KOPT-K1 (cell line): ENCODE measurements at regions not wholly inside any gene's neighbourhood (a gene's known extent, or its start where the extent isn't known, plus 50 kb on each side); places are given as distances from the start of the nearest gene placed in this dataset.

ENCODE experiments used
- H3K27ac ChIP-seq: fragments of 200-600 bp; sonication (generic); 2 replicates; pipeline ENCODE4 v1.5.1; 2016; ENCODE audit warnings: antibody characterized with exemption, mild to moderate bottlenecking, low read depth, low read length; ENCODE audit not compliant: poor library complexity, severe bottlenecking
- H3K36me3 ChIP-seq: fragments of 200-600 bp; sonication (generic); 2 replicates; pipeline ENCODE4 v1.5.1; 2017; ENCODE audit warnings: antibody characterized with exemption, mild to moderate bottlenecking, low read length, moderate library complexity; ENCODE audit not compliant: insufficient read depth
- H3K9me3 ChIP-seq: fragments of 200-600 bp; sonication (generic); 2 replicates; pipeline ENCODE4 v1.5.1; 2017; ENCODE audit warnings: antibody characterized with exemption, low read length, mild to moderate bottlenecking; ENCODE audit not compliant: insufficient read depth, poor library complexity, severe bottlenecking

DNA sequence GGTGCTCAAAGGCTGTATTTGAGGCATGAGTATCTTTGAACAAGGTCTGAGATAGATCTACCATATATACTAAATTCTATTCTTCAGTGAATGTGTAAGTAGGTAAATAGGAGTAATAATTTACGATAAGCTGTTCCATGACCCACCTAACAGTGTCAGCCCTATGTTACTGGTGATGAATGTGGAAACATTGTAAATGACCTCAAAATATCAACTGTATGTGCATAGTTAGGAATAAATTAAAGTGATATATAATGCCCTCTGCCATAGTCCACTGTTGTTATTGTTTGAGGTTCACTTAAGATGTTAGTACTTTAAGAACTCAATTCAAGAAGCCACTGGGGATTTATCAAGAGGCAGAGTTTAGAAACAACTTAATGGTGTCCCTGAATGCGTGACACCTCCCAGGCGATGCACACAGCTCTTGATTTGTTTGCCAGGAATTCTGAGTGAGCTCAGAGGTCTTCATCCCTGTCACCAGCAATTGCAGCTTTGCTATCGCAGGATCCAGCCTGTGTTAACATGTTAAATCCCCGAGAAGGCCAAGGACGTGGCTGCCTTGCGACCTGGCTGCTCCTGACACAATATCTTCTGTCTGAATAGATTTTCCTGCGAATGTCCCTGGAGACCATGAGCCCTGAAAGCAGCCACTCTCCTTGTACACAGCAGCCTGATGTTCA, 104.9 kb downstream of the KLF6 start:
- no peak overlapping the region for H3K27ac ChIP-seq
- no peaks in the 10 kb centered on the region for H3K9me3 ChIP-seq
- no peaks in the 10 kb centered on the region for H3K36me3 ChIP-seq

- Histone ChIP-seq H3K36me3 (no peaks in the 10 kb centered on the region), H3K27ac (no peak overlapping the region), H3K9me3 (no peaks in the 10 kb centered on the region)
These were observed 106.3 kb downstream of the KLF6 start for GRCh38 chr10:3678629-3679227.

- Histone ChIP-seq H3K27ac (no peak overlapping the region), H3K9me3 (no peaks in the 10 kb centered on the region)
These were observed 108.4 kb downstream of the KLF6 start for GRCh38 chr10:3676564-3676963.

DNA sequence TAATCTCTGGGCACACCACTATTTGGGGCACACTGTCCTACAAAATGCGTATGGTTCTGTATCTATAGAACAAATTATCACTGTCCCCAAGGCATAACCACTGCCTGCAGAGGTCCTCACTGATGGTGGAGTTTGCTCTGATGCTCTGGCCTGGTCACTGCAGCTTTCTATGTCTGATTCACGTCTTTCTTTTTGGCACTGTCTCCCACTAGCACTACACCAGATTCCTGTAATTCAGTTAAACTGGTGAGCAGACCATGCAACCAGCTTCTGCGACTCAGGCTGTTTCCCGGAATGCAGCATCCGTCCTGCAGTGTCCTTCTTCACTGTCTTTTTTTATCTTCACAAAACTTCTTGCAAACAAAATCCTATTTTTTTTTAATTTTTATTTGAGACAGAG, 112.8 kb downstream of the KLF6 start:
- Histone ChIP-seq H3K9me3 (no peaks in the 10 kb centered on the region), H3K36me3 (no peaks in the 10 kb centered on the region), H3K27ac (no peak overlapping the region)

More at GRCh38 chr10:3676564-3676963, 108.4 kb downstream of the KLF6 start:
- H3K36me3 ChIP-seq, result no peaks in the 10 kb centered on the region

GRCh38 chr10:3671386-3671955, 113.5 kb downstream of the KLF6 start:
- H3K27ac ChIP-seq, result no peak overlapping the region

GRCh38 chr10:3668966-3669330, 116.1 kb downstream of the KLF6 start:
- H3K27ac ChIP-seq, result peak overlapping the region; percentile 69
- H3K9me3 ChIP-seq, result no peaks in the 10 kb centered on the region
- no peaks in the 10 kb centered on the region for H3K36me3 ChIP-seq

More at GRCh38 chr10:3671386-3671955, 113.5 kb downstream of the KLF6 start:
- Histone ChIP-seq H3K9me3 (no peaks in the 10 kb centered on the region), H3K36me3 (no peaks in the 10 kb centered on the region)

DNA sequence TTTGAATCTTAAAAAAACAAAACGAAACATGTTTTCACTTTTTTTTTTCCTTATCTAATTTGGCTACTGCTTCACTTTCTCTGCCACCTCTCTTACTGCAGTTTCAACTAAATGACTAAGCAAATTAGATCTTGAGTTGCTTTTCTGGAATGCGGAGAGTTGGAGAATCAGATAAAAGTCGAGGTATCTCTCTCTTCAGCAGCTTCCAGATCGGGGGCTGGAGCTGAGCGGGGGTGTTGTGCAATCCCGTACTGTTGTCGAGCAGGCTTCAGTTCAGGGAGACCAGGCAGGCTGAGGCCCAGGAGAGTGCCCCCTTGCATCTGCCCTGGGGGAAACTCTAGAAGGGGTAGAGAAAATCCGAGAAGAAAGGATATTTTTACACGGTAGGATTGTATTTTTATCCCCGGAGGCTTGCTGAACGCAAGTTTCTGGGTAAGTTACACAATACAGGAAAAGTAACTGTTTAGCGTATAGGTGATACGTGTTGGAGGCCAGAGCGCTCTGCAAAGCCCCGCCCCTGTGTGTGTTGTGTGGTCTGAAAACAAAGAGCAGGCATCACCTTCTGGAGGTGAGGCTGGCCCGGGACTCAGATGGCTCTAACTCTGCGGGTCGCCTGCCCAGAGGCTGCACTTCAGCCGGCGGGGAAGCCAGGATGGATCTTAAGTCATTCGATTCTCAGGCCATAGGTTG, 116.6 kb downstream of the KLF6 start:
- H3K27ac ChIP-seq, result peak overlapping the region; percentile 69
- H3K36me3 ChIP-seq, result no peaks in the 10 kb centered on the region
- H3K9me3 ChIP-seq, result no peaks in the 10 kb centered on the region

GRCh38 chr10:3666525-3667302, 118.3 kb downstream of the KLF6 start:
- no peaks in the 10 kb centered on the region for H3K9me3 ChIP-seq
- H3K27ac ChIP-seq, result no peak overlapping the region
- no peaks in the 10 kb centered on the region for H3K36me3 ChIP-seq

- no peaks in the 10 kb centered on the region for H3K9me3 ChIP-seq
- H3K36me3 ChIP-seq, result no peaks in the 10 kb centered on the region
- no peak overlapping the region for H3K27ac ChIP-seq
These were observed 119.6 kb downstream of the KLF6 start for GRCh38 chr10:3665316-3665908.

- no peaks in the 10 kb centered on the region for H3K36me3 ChIP-seq
- no peaks in the 10 kb centered on the region for H3K9me3 ChIP-seq
- H3K27ac ChIP-seq, result no peak overlapping the region
These were observed 122.2 kb downstream of the KLF6 start for GRCh38 chr10:3662775-3663174.

GRCh38 chr10:3661271-3661670, 123.7 kb downstream of the KLF6 start:
- no peaks in the 10 kb centered on the region for H3K36me3 ChIP-seq
- H3K27ac ChIP-seq, result no peak overlapping the region
- no peaks in the 10 kb centered on the region for H3K9me3 ChIP-seq

DNA sequence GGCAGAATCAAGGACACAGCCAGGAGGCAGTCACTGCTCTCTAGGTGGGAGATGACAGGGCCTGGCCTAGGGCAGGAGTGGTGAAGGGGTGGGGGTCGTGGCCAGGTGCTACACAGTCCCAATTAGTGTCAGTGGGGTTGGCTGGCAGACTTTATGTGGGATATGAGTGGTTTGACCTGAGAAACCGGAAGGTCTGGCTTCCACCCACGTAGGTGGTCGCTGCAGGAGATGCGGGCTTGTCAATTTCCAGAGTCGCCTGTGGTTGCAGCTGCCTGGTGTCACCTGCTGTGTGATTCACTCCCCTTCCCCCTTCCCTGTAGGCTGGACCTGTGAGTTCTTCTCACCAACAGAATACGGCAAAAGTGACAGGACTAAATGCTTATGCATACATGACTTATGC, 124.3 kb downstream of the KLF6 start:
- no peaks in the 10 kb centered on the region for H3K9me3 ChIP-seq
- no peak overlapping the region for H3K27ac ChIP-seq
- no peaks in the 10 kb centered on the region for H3K36me3 ChIP-seq

- Histone ChIP-seq H3K9me3 (no peaks in the 10 kb centered on the region), H3K36me3 (no peaks in the 10 kb centered on the region), H3K27ac (no peak overlapping the region)
These were observed 125.6 kb downstream of the KLF6 start for GRCh38 chr10:3659203-3659917.

DNA sequence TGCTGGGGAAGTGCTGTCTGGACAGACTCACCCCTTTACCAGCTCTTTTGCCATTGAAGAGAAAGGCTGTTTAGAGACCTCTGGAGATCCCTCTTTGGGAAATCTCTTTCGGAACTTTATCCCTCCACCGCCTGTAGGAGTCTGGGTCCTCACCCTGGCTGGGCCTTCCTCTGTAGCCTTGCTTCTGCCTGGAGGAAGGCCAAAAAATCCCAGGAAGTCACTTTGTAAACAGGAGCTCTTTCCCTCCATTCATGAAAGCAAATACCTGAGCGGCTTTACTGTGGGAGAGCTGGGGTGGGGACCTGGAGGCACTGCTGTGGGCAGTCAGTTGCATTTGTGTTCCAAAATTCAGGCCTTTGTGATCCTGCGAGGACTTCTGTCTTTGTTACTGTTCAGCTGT, 126.2 kb downstream of the KLF6 start:
- H3K36me3 ChIP-seq, result no peaks in the 10 kb centered on the region
- no peaks in the 10 kb centered on the region for H3K9me3 ChIP-seq
- no peak overlapping the region for H3K27ac ChIP-seq
